ENCODE measurements at regions not wholly inside any gene's neighbourhood (a gene's known extent, or its start where the extent isn't known, plus 50 kb on each side); places are given as distances from the start of the nearest gene placed in this dataset.

DNA sequence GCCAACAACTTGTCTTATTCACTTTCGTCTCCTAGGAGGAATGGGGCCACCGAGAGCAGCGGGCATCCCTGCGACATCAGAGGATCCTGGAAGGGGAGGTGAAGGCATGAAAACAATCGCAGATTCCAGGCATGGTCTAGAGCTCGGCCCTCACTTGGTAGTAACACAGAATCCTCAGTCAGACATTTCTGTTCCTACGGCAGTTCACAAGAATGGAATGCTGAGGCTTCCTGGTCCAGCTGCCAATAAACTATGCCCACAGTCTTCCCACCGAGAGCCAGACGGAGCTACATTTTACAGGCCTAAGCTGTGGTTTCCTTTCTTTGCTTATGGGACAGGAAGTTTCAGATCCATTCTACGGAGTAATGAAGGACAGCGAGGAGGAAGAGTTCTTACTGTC is 75.8 kb downstream of the OR13A1 start:
- no peak for TF ChIP-seq POLR2A (IDR thresholded peaks at IDR 0.05; ENCODE audit: low read depth, low read length)
- TF ChIP-seq, protein P1, sequence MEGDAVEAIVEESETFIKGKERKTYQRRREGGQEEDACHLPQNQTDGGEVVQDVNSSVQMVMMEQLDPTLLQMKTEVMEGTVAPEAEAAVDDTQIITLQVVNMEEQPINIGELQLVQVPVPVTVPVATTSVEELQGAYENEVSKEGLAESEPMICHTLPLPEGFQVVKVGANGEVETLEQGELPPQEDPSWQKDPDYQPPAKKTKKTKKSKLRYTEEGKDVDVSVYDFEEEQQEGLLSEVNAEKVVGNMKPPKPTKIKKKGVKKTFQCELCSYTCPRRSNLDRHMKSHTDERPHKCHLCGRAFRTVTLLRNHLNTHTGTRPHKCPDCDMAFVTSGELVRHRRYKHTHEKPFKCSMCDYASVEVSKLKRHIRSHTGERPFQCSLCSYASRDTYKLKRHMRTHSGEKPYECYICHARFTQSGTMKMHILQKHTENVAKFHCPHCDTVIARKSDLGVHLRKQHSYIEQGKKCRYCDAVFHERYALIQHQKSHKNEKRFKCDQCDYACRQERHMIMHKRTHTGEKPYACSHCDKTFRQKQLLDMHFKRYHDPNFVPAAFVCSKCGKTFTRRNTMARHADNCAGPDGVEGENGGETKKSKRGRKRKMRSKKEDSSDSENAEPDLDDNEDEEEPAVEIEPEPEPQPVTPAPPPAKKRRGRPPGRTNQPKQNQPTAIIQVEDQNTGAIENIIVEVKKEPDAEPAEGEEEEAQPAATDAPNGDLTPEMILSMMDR (IDR thresholded peaks at IDR 0.05; ENCODE audit: extremely low read depth in 1 of 2, insufficient read depth in 1 of 2, low read depth in 1 of 2, low read length in 2 of 2) = no peak
- no peak for TF ChIP-seq JUN (IDR thresholded peaks at IDR 0.05; ENCODE audit: borderline replicate concordance, insufficient read depth, insufficient read length, low read depth)
- no peak for TF ChIP-seq EZH2 (IDR thresholded peaks at IDR 0.05; ENCODE audit: borderline replicate concordance, low read depth, low read length, severe bottlenecking)
- TF ChIP-seq POLR2AphosphoS5 (IDR thresholded peaks at IDR 0.05; ENCODE audit: insufficient read depth, low read depth, low read length) = no peak
- TF ChIP-seq, protein P2, sequence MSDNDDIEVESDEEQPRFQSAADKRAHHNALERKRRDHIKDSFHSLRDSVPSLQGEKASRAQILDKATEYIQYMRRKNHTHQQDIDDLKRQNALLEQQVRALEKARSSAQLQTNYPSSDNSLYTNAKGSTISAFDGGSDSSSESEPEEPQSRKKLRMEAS (IDR thresholded peaks at IDR 0.05; ENCODE audit: insufficient read depth, insufficient read length) = no peak
- no peak for TF ChIP-seq MYC (IDR thresholded peaks at IDR 0.05; ENCODE audit: low read depth, low read length)
- TF ChIP-seq FOS (IDR thresholded peaks at IDR 0.05; ENCODE audit: borderline replicate concordance, insufficient read depth, low read length) = no peak
